SK-N-SH treated with all-trans-retinoic acid at 6 μM for 48 hours (cell line): ENCODE measurements at regions not wholly inside any gene's neighbourhood (a gene's known extent, or its start where the extent isn't known, plus 50 kb on each side); places are given as distances from the start of the nearest gene placed in this dataset.
"Not testable (repeated sequence)": the region's sequence is repeated elsewhere in the genome, so short reads cannot be mapped to it uniquely, and the experiment has no call there.

Experiments used
- ATAC-seq: fragments of 200-7000 bp; cut with Tn5 transposase; 3 replicates; pipeline ENCODE4 v1.9.1; 2020; ENCODE audit warnings: mild to moderate bottlenecking, moderate library complexity
- ARNTL ChIP-seq: fragments of 450-650 bp; formaldehyde crosslinking; IDR thresholded peaks from 2 replicates; pipeline ENCODE4 v1.5.0; 2020; ENCODE audit warnings: low read depth, mild to moderate bottlenecking, moderate library complexity, borderline replicate concordance
- BACH2 ChIP-seq: fragments of 250-450 bp; sonication (Bioruptor Pico); IDR thresholded peaks from 2 replicates; pipeline ENCODE4 v1.9.0; 2021; ENCODE audit warnings: mild to moderate bottlenecking, borderline replicate concordance
- CSDC2 ChIP-seq: fragments of 250-450 bp; sonication (Bioruptor Pico); IDR thresholded peaks from 2 replicates; pipeline ENCODE4 v1.5.0; 2020; ENCODE audit warnings: mild to moderate bottlenecking, moderate library complexity
- ESRRG ChIP-seq: fragments of 250-450 bp; sonication (Bioruptor Pico); IDR thresholded peaks from 2 replicates; pipeline ENCODE4 v1.6.1; 2021; ENCODE audit warnings: mild to moderate bottlenecking
- GLIS3 ChIP-seq: fragments of 250-450 bp; sonication (Bioruptor Pico); IDR thresholded peaks from 2 replicates; pipeline ENCODE4 v1.5.0; 2020; ENCODE audit warnings: mild to moderate bottlenecking, moderate library complexity
- ISL1 ChIP-seq: fragments of 250-450 bp; sonication (Bioruptor Pico); IDR thresholded peaks from 2 replicates; pipeline ENCODE4 v2.1.2; 2022; ENCODE audit warnings: mild to moderate bottlenecking, moderate library complexity
- OSR1 ChIP-seq: fragments of 250-450 bp; sonication (Bioruptor Pico); IDR thresholded peaks from 2 replicates; pipeline ENCODE4 v1.8.0; 2022; ENCODE audit warnings: moderate library complexity, mild to moderate bottlenecking, inconsistent platforms
- PPARA ChIP-seq: fragments of 250-450 bp; sonication (Bioruptor Pico); IDR thresholded peaks from 2 replicates; pipeline ENCODE4 v1.5.0; 2020; ENCODE audit warnings: mild to moderate bottlenecking, borderline replicate concordance
- SNAI2 ChIP-seq: fragments of 250-450 bp; sonication (Bioruptor Pico); IDR thresholded peaks from 2 replicates; pipeline ENCODE4 v1.5.0; 2020; ENCODE audit warnings: mild to moderate bottlenecking, moderate library complexity
- TCF4 ChIP-seq: fragments of 250-450 bp; sonication (Bioruptor Pico); IDR thresholded peaks from 2 replicates; pipeline ENCODE4 v1.8.0; 2021; ENCODE audit warnings: mild to moderate bottlenecking, moderate library complexity, borderline replicate concordance
- TOX ChIP-seq: fragments of 250-450 bp; sonication (Bioruptor Pico); IDR thresholded peaks from 2 replicates; pipeline ENCODE4 v1.8.0; 2021; ENCODE audit warnings: mild to moderate bottlenecking, moderate library complexity, borderline replicate concordance
- ZC3H10 ChIP-seq: fragments of 250-450 bp; sonication (Bioruptor Pico); IDR thresholded peaks from 2 replicates; pipeline ENCODE4 v1.5.1; 2021; ENCODE audit warnings: mild to moderate bottlenecking, moderate library complexity
- ZFP3 ChIP-seq: fragments of 250-450 bp; sonication (Bioruptor Pico); IDR thresholded peaks from 2 replicates; pipeline ENCODE4 v1.5.0; 2020; ENCODE audit warnings: mild to moderate bottlenecking, moderate library complexity
- ZFP30 ChIP-seq: fragments of 450-650 bp; formaldehyde crosslinking; IDR thresholded peaks from 2 replicates; pipeline ENCODE4 v1.5.0; 2022; ENCODE audit warnings: mild to moderate bottlenecking, moderate library complexity
- ZNF565 ChIP-seq: fragments of 450-650 bp; formaldehyde crosslinking; conservative IDR thresholded peaks from 2 replicates; pipeline ENCODE4 v1.5.0; 2020; ENCODE audit warnings: low read depth, mild to moderate bottlenecking, moderate library complexity
- ZNF70 ChIP-seq: fragments of 450-650 bp; formaldehyde crosslinking; IDR thresholded peaks from 2 replicates; pipeline ENCODE4 v1.5.0; 2020; ENCODE audit warnings: mild to moderate bottlenecking, moderate library complexity
- ZNF8 ChIP-seq: fragments of 450-650 bp; formaldehyde crosslinking; IDR thresholded peaks from 2 replicates; pipeline ENCODE4 v1.5.0; 2020; ENCODE audit warnings: mild to moderate bottlenecking, moderate library complexity
- TF ChIP-seq, protein P1 (sequence below): fragments of 250-450 bp; sonication (Bioruptor Pico); IDR thresholded peaks from 2 replicates; pipeline ENCODE4 v1.5.1; 2020; ENCODE audit warnings: low read depth, mild to moderate bottlenecking, moderate library complexity
- TF ChIP-seq, protein P2 (sequence below): fragments of 250-450 bp; sonication (Bioruptor Pico); IDR thresholded peaks from 2 replicates; pipeline ENCODE4 v1.5.1; 2021; ENCODE audit warnings: mild to moderate bottlenecking, moderate library complexity
- TF ChIP-seq, protein P3 (sequence below): fragments of 250-450 bp; sonication (Bioruptor Pico); IDR thresholded peaks from 2 replicates; pipeline ENCODE4 v1.8.0; 2020; ENCODE audit warnings: mild to moderate bottlenecking, moderate library complexity, borderline replicate concordance

DNA sequence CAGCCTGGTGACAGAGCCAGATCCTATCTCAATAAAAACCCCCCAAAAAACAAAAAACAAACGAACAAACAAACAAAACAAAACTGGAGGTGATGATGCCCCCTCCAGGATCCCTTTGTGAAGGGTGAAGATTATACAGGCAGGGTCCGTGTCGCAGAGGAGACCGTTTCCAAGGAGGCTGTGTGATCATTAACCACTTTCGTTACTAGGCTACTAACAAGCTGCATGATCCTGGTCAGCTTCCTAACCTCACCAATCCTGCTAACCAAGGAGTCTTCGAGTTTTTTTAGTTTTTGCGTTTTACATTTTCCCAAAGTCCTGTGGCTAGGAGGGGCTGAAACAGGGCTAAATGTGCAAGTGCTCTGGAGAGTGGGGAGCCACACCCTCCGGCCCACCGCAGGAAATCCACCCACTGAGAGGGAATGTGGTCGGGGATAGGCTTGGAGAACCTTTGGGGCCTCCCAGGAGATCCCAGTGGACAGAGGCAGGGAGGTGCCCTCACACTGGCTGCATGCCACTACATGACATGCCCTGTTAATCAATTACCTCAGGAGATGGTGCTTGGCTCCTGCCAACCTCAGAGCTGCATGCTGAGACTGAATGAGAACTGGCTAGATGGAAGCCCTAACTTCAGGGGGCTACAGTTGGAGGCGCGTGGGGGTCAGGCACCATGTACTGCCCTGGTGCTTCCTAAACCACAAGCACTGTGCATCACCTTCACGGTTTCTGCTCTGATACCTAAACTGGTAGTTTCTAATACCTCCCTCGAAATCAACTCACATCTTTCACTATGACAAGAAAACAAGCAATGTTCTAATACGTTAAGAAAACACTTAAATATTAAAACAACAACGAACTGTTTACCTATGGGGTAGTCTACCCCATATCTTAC, 67.5 kb upstream of the RGPD5 start:
- ATAC-seq: no peak
- TF ChIP-seq PPARA (CRISPR knock-in tag): no peak
- TF ChIP-seq TOX (CRISPR knock-in tag): no peak
- no peak for TF ChIP-seq ZNF8 (CRISPR knock-in tag)
- TF ChIP-seq BACH2: no peak
- no peak for TF ChIP-seq ZFP3 (CRISPR knock-in tag)
- TF ChIP-seq ARNTL (CRISPR knock-in tag): no peak
- no peak for TF ChIP-seq ZC3H10
- TF ChIP-seq, protein P1, sequence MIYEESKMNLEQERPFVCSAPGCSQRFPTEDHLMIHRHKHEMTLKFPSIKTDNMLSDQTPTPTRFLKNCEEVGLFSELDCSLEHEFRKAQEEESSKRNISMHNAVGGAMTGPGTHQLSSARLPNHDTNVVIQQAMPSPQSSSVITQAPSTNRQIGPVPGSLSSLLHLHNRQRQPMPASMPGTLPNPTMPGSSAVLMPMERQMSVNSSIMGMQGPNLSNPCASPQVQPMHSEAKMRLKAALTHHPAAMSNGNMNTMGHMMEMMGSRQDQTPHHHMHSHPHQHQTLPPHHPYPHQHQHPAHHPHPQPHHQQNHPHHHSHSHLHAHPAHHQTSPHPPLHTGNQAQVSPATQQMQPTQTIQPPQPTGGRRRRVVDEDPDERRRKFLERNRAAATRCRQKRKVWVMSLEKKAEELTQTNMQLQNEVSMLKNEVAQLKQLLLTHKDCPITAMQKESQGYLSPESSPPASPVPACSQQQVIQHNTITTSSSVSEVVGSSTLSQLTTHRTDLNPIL: no peak
- TF ChIP-seq ZFP30 (CRISPR knock-in tag): no peak
- no peak for TF ChIP-seq ZNF565
- TF ChIP-seq, protein P2, sequence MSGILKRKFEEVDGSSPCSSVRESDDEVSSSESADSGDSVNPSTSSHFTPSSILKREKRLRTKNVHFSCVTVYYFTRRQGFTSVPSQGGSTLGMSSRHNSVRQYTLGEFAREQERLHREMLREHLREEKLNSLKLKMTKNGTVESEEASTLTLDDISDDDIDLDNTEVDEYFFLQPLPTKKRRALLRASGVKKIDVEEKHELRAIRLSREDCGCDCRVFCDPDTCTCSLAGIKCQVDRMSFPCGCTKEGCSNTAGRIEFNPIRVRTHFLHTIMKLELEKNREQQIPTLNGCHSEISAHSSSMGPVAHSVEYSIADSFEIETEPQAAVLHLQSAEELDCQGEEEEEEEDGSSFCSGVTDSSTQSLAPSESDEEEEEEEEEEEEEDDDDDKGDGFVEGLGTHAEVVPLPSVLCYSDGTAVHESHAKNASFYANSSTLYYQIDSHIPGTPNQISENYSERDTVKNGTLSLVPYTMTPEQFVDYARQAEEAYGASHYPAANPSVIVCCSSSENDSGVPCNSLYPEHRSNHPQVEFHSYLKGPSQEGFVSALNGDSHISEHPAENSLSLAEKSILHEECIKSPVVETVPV (CRISPR knock-in tag): no peak
- no peak for TF ChIP-seq CSDC2
- TF ChIP-seq TCF4 (CRISPR knock-in tag): no peak
- TF ChIP-seq ISL1: no peak

DNA sequence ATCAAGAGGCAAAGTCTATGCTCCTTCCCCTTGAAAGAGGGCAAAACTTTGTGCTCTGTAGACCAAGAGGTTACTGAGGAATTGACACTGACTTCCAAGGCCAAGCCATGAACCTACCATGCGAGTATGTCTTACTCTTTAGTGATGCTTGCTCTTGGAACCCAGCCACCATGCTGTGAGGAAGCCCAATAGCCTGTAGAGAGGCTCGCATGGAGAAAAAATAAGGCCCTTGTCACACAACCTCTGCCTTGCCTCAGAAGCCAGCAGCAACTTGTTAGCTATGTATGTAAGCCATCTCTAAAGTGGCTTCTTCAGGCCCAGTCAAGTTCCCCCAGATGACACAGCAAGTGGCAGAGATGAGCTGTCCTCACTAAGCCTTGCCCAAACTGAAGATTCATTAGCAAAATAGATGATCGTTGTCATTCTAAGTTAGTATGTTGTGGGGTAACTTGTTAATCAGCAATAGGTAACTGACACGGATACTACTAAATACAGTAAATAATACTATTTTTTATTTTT, 66.1 kb upstream of the RGPD5 start:
- ATAC-seq: no peak
- TF ChIP-seq SNAI2 (CRISPR knock-in tag) (no peak), TOX (CRISPR knock-in tag) (no peak), ARNTL (CRISPR knock-in tag) (no peak), ZNF70 (no peak), ZNF8 (CRISPR knock-in tag) (no peak), OSR1 (CRISPR knock-in tag) (no peak), GLIS3 (CRISPR knock-in tag) (no peak), ZFP30 (CRISPR knock-in tag) (no peak), ZC3H10 (no peak), ZNF565 (no peak), PPARA (CRISPR knock-in tag) (no peak), ESRRG (CRISPR knock-in tag) (no peak)
- TF ChIP-seq, protein P2 (CRISPR knock-in tag): no peak
- TF ChIP-seq, protein P1: no peak
- TF ChIP-seq, protein P3, sequence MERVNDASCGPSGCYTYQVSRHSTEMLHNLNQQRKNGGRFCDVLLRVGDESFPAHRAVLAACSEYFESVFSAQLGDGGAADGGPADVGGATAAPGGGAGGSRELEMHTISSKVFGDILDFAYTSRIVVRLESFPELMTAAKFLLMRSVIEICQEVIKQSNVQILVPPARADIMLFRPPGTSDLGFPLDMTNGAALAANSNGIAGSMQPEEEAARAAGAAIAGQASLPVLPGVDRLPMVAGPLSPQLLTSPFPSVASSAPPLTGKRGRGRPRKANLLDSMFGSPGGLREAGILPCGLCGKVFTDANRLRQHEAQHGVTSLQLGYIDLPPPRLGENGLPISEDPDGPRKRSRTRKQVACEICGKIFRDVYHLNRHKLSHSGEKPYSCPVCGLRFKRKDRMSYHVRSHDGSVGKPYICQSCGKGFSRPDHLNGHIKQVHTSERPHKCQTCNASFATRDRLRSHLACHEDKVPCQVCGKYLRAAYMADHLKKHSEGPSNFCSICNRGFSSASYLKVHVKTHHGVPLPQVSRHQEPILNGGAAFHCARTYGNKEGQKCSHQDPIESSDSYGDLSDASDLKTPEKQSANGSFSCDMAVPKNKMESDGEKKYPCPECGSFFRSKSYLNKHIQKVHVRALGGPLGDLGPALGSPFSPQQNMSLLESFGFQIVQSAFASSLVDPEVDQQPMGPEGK (CRISPR knock-in tag): no peak
- TF ChIP-seq, all 23 proteins: peak for 0

DNA sequence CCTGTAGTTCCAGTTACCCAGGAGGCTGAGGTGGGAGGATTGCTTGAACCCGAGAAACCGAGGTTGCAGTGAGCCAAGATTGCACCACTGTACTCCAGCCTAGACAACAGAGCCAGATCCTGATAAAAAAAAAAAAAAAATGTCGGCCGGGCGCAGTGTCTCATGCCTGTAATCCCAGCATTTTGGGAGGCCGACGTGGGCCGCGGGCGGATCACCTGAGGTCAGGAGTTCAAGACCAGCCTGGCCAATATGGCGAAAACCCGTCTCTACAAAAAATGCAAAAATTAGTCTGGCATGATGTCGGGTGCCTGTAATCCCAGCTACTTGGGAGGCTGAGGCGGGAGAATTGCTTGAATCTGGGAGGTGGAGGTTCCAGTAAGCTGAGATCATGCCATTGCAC, 60.4 kb upstream of the RGPD5 start:
- not testable (repeated sequence) for ATAC-seq
